Activated CD4-positive, alpha-beta T cell treated with anti-CD3 and anti-CD28 coated beads, Interleukin-2, Interleukin-6, amounts not matched to agents 100 ng/mL and 50 ng/mL, durations not matched to agents 16 hours and 8 hours (primary cell): ENCODE measurements at regions not wholly inside any gene's neighbourhood (a gene's known extent, or its start where the extent isn't known, plus 50 kb on each side); places are given as distances from the start of the nearest gene placed in this dataset.
A peak's percentile ranks its signal among the peaks of the same experiment; 100 is the strongest.
"Not testable (repeated sequence)": the region's sequence is repeated elsewhere in the genome, so short reads cannot be mapped to it uniquely, and the experiment has no call there.

Experiments used
- DNase-seq: peaks from one replicate; pipeline ENCODE4 v3.0.0-alpha.2; 2020

GRCh38 chr9:61628951-61629350 lies 439.1 kb downstream of the SPATA31A7 start:
- DNase-seq = not testable (repeated sequence)

GRCh38 chr9:61634192-61634591 lies 444.4 kb downstream of the SPATA31A7 start:
- DNase-seq = no peak

- not testable (repeated sequence) for DNase-seq
Observed at GRCh38 chr9:61664232-61664631, 474.4 kb downstream of the SPATA31A7 start.

DNA sequence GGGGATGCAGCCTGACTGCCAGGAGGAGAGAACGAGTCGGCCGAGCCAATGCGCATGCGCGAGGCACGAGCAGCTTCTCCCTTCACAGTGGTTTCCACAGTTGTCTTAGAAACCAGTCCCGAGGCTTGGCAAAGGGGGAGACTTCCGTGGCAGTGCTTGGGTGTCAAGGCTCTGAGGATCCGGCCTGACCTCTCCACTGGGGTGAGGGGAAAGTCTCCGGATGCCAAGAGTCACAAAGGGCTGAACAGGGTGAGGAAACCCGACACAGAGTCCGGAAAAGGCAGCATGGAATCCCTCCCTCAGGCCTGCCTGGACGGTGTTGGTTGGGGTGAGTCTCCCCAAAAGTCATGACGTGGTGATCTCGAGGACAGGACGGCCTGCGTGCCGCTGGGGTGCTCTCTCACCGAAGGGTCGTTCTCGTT lies 475.5 kb downstream of the SPATA31A7 start:
- no peak for DNase-seq

GRCh38 chr9:61665829-61666228 lies 476.0 kb downstream of the SPATA31A7 start:
- DNase-seq = no peak

DNA sequence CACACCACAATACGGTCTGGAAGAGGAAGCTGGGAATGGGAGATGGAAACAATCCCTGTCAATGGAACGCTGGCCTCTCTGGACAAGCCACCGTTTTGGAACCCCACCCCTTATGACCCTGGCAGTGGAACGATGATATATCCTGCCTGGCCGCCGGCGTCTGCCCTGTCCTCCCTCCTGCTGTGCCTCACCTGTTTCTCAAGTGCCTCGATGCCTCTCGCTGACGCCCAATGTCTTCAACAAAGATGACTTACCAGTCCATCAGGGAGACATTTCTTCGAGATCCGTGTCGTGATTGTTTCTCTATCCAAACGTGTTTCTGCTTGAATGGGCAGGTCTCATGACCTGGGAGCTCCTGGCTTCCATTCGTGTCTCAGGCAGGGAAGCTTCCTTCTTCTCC lies 476.5 kb downstream of the SPATA31A7 start:
- DNase-seq = no peak

- DNase-seq = no peak
Observed at GRCh38 chr9:61666849-61667371, 477.1 kb downstream of the SPATA31A7 start.

DNA sequence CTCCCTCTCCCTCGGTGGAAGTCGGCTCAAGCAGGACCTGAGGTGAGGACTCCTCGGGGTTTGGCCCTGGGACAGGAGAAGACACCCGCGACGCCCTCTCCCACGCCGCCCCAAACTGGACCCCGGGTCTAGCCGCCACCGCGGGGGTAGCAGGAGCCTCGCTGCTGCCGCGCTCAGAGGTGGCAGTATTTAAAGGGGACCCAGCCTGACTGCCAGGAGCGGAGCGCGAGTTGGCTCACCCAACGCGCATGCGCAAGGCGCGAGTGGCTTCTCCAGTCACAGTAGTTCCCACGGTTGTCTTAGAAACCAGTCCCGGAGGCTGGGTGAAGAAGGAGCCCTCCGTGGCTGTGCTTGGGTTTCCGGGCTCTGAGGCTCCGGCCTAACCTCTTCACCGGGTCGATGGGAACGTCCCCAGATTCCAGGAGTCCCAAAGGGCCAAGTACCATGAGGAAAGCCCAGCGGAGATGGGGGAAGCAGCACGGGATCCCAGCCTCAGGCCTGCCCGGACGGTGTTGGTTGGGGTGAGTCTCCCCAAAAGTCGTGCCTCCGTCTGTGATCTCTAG lies 477.8 kb downstream of the SPATA31A7 start:
- DNase-seq = no peak

DNA sequence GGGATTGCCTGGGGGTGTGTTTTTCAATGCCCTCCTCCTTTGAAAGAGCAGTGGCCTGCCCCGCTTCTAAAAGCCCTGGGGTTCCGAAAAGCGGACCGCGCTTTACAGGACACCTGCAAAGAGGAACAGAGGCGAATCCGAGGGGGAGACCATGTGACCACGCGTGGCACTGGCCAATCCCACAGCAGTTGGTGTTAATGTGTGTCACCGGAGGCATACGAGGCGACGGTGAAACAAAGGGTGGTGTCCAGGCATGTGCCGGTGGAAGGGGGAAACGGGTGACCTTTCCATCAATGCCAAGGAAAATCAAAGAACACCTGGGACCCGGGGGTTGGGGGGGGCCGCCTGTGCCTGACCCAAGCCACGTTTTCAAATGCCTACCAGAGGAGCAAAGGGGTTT lies 478.4 kb downstream of the SPATA31A7 start:
- DNase-seq = not testable (repeated sequence)

GRCh38 chr9:61668846-61669245 lies 479.0 kb downstream of the SPATA31A7 start:
- DNase-seq = no peak

GRCh38 chr9:61669352-61669751 lies 479.5 kb downstream of the SPATA31A7 start:
- no peak for DNase-seq

GRCh38 chr9:61669831-61670505 lies 480.1 kb downstream of the SPATA31A7 start:
- DNase-seq = not testable (repeated sequence)

- no peak for DNase-seq
Observed at GRCh38 chr9:61670616-61671015, 480.8 kb downstream of the SPATA31A7 start.

DNA sequence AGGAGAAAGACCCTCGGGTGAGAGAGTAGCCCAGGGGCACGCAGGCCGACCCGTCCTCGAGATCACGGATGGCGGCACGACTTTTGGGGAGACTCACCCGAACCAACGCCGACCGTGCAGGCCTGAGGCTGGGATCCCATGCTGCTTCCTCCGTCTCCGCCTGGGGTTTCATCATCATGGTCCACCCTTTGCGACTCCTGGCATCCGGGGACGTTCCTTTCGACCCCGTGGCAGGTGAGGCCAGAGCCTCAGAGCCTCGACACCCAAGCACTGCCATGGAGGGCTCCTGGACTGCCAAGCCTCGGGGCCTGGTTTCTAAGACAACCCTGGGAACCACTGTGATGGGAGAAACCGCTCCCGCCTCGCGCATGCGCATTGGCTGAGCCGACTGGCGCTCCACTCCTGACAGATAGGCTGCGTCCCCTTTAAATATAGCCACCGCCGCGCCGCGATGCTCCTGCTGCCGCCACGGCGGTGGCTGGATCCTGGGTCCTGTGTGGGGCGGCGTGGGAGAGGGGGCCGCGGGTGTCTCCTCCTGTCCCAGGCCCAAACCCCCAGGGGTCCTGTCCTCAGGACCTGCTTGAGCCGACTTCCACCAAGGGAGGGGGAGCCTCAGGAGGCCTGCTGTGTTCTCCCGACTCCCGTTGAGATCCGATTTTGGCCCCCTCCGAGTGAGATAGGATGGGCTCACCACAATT lies 481.6 kb downstream of the SPATA31A7 start:
- DNase-seq = no peak

GRCh38 chr9:61672107-61672541 lies 482.3 kb downstream of the SPATA31A7 start:
- peak; percentile 2 for DNase-seq

GRCh38 chr9:61672645-61673167 lies 482.9 kb downstream of the SPATA31A7 start:
- not testable (repeated sequence) for DNase-seq

DNA sequence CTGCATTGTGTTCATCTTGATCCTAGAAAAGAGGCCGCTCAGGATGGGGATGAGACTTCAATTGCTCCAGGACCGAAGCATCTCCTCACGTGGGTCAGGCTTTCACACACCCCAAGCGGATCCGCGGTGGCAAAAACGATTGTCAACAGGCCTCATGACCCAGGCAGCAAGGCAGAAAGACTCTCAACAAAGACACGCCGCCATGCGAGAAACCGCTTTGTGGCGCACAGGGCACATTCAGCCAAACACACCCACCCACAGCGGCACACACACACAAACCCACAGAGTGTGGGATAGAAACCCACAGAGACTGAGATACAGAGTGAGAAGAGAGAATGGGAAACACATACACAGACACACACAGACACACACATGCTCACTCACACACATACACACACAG lies 483.4 kb downstream of the SPATA31A7 start:
- no peak for DNase-seq

DNA sequence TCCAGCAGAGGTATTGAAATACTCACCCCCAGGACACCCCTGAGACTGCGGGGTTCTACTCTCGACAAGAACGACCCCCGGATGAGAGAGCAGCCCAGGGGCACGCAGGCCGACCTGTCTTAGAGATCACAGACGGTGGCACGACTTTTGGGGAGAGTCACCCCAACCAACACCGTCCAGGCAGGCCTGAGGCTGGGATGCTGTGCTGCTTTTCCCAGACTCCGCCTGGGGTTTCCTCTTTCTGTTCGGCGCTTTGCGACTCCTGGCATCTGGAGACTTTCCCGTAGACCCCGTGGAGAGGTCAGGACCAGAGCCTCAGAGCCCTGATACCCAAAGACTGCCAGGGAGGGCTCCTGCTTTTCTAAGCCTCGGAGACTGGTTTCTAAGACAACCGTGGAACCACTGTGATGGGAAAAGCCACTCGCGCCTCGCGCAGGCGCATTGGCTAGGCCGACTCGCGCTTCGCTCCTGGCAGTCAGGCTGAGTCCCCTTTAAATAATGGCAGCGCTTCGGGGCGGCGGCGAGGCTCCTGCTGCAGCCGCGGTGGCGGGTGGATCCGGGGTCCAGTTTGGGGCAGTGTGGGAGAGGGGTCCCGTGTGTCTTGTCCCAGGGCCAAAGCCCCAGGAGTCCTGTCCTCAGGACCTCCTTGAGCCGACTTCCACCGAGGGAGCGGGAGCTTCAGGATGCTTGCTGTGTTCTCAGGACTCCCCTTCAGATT lies 484.0 kb downstream of the SPATA31A7 start:
- no peak for DNase-seq

DNA sequence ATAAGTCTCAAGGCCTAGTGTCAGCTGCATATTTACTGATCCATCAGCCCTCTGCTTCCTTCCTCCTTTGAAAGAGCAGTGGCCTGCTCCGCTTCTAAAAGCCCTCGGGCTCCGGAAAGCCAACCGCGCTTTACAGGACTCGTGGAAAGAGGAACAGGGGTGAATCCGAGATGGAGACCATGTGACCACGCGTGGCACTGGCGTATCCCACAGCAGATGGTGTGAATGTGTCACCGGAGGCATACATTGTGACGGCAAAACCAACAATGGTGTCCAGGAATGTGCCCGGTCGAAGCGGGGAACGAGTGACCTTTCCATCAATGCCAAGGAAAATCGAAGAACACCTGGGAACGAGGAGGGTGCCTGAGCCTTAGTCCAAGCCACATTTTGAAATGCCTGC lies 484.6 kb downstream of the SPATA31A7 start:
- DNase-seq = no peak

DNA sequence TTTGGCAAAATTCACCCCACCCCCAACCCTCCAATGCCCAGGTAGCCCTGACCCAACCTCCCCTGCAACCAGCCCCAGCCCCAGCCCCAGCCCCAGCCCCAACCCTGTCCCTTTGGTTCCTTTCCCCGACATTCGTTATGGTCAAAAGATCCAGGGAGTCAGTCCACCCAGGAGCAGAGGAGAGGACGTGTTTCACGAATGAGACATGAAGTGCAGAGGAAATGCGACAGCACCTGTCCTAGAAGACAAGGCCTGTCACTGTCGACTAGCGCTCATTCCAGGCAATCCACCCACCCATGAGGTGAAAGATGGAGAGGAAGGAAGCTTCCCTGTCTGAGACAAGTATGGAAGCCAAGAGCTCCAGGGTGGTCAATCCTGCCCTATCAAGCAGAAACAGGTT lies 485.0 kb downstream of the SPATA31A7 start:
- DNase-seq = no peak
